Effector CD8-positive, alpha-beta T cell (primary cell): ENCODE measurements at regions not wholly inside any gene's neighbourhood (a gene's known extent, or its start where the extent isn't known, plus 50 kb on each side); places are given as distances from the start of the nearest gene placed in this dataset.

Experiments
- DNase-seq: peaks from one replicate; lab custom pipeline; 2025; lab: John Stamatoyannopoulos, UW

DNA sequence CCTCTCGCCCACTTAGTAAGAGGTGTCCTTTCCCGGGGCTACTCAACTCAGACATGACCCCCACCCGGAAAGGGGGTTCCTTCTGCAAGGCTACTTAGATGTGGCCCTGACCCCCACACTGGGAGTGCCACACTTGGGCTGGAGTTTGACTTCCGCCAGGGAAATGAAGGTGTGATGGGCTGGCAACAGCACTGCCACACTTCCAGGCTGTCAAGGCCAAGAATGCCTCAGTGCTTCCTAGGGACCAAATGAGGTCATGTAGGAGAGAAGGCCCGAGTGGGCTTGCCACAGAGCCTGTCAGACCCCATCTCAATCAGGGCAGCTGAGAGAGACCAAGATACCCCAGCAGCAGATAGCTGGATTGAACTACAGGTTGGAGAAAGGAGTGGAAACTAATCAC, 55.5 kb downstream of the DRD1 start:
- no peak for DNase-seq

GRCh38 chr5:175387144-175387543, 56.8 kb downstream of the DRD1 start:
- DNase-seq: no peak

DNA sequence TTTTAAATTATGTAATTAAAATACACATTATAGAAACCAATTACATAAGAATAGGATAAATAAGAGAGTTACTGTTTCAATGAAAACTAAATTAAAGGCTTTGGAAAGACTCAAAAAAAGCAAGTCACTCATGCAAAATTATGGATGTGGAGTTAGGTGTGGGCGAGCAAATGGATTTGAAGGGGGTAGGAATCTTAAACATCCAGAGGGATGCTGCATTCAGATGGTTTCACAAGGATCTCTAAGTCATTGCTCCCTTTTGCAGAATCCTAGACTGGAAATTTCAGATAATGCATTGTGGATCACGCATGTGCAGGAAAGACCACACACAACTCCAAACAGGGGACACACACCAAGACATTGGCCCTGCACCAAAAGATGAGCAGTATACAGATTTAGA, 57.5 kb downstream of the DRD1 start:
- DNase-seq: no peak

- no peak for DNase-seq
These were observed 58.2 kb downstream of the DRD1 start for GRCh38 chr5:175385691-175386362.

- no peak for DNase-seq
These were observed 59.0 kb downstream of the DRD1 start for GRCh38 chr5:175384724-175385552.

- no peak for DNase-seq
These were observed 60.6 kb downstream of the DRD1 start for GRCh38 chr5:175383350-175383749.

DNA sequence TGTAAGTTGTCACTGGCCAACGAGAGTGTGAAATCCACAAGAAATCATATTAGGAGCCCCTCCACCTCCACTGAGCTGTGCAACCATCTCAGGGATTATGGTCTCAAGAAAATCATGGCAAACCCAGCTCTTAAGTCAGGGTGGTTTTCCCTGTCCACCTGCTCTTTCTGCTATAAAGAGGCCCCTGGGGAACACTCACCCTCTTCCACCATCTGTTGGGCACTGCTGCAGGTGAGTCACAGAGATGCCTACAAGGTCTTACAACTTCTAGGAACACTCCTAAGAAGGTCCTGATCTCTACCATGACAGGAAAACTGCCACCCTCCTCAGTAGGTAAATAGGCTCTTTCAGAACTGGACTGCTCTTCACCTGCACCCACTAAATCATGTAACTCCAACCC, 61.8 kb downstream of the DRD1 start:
- DNase-seq: no peak

GRCh38 chr5:175381130-175381529, 62.9 kb downstream of the DRD1 start:
- DNase-seq: no peak

DNA sequence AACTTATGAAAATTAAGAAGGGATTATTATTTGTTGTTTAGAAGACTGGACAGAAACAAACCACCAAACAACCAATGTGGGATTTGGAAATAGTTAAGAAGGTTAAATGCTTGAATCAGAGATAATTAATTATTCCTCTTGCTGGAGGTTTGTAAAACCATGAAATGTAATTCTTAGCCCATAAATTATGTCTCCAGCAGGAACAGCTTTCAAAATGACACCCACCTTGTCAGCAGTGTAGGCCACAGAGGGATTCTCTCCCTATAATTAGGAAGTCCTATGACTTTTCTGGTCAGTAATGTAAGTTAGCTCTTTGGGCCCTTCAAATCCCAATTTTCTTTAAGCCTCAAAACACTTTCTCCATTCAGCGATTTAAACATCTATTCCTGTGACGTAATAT, 63.3 kb downstream of the DRD1 start:
- no peak for DNase-seq

DNA sequence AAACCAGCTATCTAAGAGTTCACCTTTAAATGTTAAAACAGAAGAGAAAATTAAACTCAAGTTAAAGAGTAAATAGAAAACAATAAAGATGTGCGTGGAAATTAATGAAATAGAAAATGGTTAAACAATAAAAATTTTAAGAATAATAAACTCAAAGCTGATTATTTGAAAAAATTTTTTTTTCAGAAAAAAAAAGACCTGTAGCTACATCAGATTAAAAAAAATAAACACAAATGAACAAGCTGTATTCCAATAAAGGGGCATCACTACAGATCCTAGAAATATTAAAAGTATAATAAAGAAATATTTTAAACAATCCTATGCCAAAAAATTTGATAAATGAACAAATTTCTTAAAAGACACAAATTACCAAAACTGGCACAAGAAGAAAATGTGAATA, 64.1 kb downstream of the DRD1 start:
- DNase-seq: no peak

- no peak for DNase-seq
These were observed 65.4 kb downstream of the DRD1 start for GRCh38 chr5:175378444-175379028.

DNA sequence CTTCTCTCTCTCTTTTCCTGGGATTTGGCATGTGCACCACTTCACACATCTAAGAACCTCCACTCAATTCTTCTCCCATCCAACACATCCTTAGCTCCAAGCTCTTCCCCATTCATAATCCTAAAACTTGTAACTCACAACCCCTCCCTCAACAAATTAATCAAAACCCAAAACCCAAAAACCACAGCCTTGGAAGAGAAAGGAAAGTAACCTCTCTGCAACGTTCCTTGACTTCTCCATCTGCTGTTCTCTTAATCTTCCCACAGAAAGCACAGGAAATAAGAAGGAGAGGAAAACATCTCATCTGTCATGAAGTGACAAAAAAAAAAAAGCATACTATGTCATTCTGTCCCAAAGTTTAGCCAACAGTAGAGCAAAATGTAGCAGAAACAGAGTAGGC, 66.2 kb downstream of the DRD1 start:
- DNase-seq: no peak

- DNase-seq: no peak
These were observed 69.7 kb downstream of the DRD1 start for GRCh38 chr5:175374166-175374875.

GRCh38 chr5:175365866-175366265, 78.1 kb downstream of the DRD1 start:
- DNase-seq: no peak

- DNase-seq: no peak
These were observed 80.7 kb downstream of the DRD1 start for GRCh38 chr5:175363300-175363699.

GRCh38 chr5:175357995-175358394, 86.0 kb downstream of the DRD1 start:
- DNase-seq: no peak

DNA sequence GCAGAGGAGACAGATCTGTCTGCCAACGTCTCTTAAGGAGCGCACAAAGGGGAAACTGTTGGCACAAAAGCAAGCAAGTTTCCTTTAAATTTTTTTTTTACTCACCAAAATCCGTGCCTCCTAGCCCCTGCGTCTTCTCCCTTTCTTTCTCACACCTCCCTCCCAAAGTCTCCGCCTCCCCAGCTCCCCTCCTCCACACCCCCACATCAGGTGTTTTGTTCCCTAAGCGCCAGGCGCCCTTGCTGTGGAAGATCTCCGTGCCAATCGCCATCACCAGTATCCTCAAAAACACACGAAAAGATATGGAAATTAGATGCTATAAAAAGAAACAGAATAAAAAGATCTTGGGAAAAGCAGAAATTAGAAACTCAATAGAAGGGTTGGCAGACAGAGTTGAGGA, 87.6 kb downstream of the DRD1 start:
- no peak for DNase-seq

- DNase-seq: no peak
These were observed 89.0 kb downstream of the DRD1 start for GRCh38 chr5:175354964-175355363.

GRCh38 chr5:175353926-175354325, 90.1 kb downstream of the DRD1 start:
- no peak for DNase-seq

- no peak for DNase-seq
These were observed 91.9 kb downstream of the DRD1 start for GRCh38 chr5:175351897-175352590.

- DNase-seq: no peak
These were observed 92.9 kb downstream of the DRD1 start for GRCh38 chr5:175351126-175351525.

GRCh38 chr5:175347931-175348330, 96.1 kb downstream of the DRD1 start:
- DNase-seq: no peak
